Fibroblast of lung (primary cell): ENCODE measurements at regions not wholly inside any gene's neighbourhood (a gene's known extent, or its start where the extent isn't known, plus 50 kb on each side); places are given as distances from the start of the nearest gene placed in this dataset.

Source experiments
- DNase-seq, 2 donors: peaks; one replicate each; pipeline versions ENCODE4 v3.0.0 to v3.0.0-alpha.2; 2010; ENCODE audit warnings: low read depth in 2 of 2
- H2AFZ ChIP-seq: 2 replicates; pipeline ENCODE4 v1.5.1; 2012; ENCODE audit warnings: low read length, control low read depth, inconsistent platforms
- H3K27ac ChIP-seq: 2 replicates; pipeline ENCODE4 v1.5.1; 2011; ENCODE audit warnings: low read length, control low read depth; ENCODE audit not compliant: insufficient read depth
- H3K27me3 ChIP-seq: 2 replicates; pipeline ENCODE4 v1.5.1; 2011; ENCODE audit warnings: mild to moderate bottlenecking, low read length; ENCODE audit not compliant: control insufficient read depth, insufficient read depth
- H3K36me3 ChIP-seq: 2 replicates; pipeline ENCODE4 v1.5.1; 2011; ENCODE audit warnings: low read length; ENCODE audit not compliant: control insufficient read depth, insufficient read depth
- H3K4me1 ChIP-seq: 2 replicates; pipeline ENCODE4 v1.5.1; 2011; ENCODE audit warnings: low read length; ENCODE audit not compliant: control insufficient read depth, insufficient read depth; ENCODE audit errors: extremely low read depth
- H3K4me2 ChIP-seq: 2 replicates; pipeline ENCODE4 v1.5.1; 2011; ENCODE audit warnings: low read length, control low read depth; ENCODE audit not compliant: insufficient read depth; ENCODE audit errors: extremely low read depth
- H3K4me3 ChIP-seq, 4 experiments: fragments of 200-600 bp in 1 of 4; sonication (generic) in 1 of 4; replicated peaks in 1 of 4; 2 replicates each; pipeline ENCODE4 v1.5.1; 2011 to 2016; ENCODE audit warnings: low read length in 4 of 4, low read depth in 3 of 4, mild to moderate bottlenecking in 3 of 4, control low read depth in 2 of 4, inconsistent platforms in 1 of 4, mixed read lengths in 1 of 4; ENCODE audit not compliant: insufficient read depth in 1 of 4; ENCODE audit errors: control extremely low read depth in 1 of 4
- H3K79me2 ChIP-seq: 2 replicates; pipeline ENCODE4 v1.5.1; 2012; ENCODE audit warnings: mild to moderate bottlenecking, low read length, inconsistent platforms; ENCODE audit not compliant: control insufficient read depth, insufficient read depth
- H3K9ac ChIP-seq: 2 replicates; pipeline ENCODE4 v1.5.1; 2011; ENCODE audit warnings: mild to moderate bottlenecking, low read length, control low read depth; ENCODE audit not compliant: insufficient read depth
- H3K9me3 ChIP-seq: 2 replicates; pipeline ENCODE4 v1.5.1; 2012; ENCODE audit warnings: low read depth, low read length; ENCODE audit not compliant: control insufficient read depth, insufficient read depth
- H4K20me1 ChIP-seq: 2 replicates; pipeline ENCODE4 v1.5.1; 2011; ENCODE audit warnings: low read length; ENCODE audit not compliant: control insufficient read depth, insufficient read depth; ENCODE audit errors: extremely low read depth
- EZH2 ChIP-seq: IDR thresholded peaks from 2 replicates; pipeline ENCODE4 v1.5.1; 2012; ENCODE audit warnings: low read length, control low read depth, mild to moderate bottlenecking; ENCODE audit errors: missing control alignments
- TF ChIP-seq, protein P1 (sequence below), 2 donors: IDR thresholded peaks in 1 of 2; conservative IDR thresholded peaks in 1 of 2; 1 replicate in 1 of 2; 2 replicates in 1 of 2; pipeline ENCODE4 v1.5.1; 2011 to 2012; ENCODE audit warnings: low read length in 2 of 2, control low read depth in 1 of 2, inconsistent platforms in 1 of 2, low read depth in 1 of 2, mild to moderate bottlenecking in 1 of 2

DNA sequence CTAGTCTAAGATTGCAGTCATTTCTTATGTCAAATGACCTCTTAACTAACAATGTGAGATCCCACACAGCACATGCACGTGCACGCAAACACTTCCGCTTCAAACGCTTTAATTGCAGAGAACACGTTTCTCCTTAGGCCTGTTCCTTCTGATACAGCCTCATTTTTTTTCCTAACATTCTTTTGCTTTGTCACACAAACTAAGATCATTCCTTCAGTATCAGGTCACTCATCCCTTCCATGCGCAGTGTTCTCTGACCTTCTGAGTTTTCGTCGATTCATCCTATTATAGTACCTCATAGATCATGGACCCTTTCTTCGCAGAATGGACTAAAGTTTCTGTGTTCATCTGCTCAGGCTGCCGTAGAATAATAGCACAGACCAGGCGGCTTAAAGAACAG lies 327.1 kb upstream of the CDH19 start:
- no peak overlapping the region for H3K9ac ChIP-seq
- no peak overlapping the region for H2AFZ ChIP-seq
- no peaks in the 10 kb centered on the region for H3K79me2 ChIP-seq
- TF ChIP-seq, protein P1, sequence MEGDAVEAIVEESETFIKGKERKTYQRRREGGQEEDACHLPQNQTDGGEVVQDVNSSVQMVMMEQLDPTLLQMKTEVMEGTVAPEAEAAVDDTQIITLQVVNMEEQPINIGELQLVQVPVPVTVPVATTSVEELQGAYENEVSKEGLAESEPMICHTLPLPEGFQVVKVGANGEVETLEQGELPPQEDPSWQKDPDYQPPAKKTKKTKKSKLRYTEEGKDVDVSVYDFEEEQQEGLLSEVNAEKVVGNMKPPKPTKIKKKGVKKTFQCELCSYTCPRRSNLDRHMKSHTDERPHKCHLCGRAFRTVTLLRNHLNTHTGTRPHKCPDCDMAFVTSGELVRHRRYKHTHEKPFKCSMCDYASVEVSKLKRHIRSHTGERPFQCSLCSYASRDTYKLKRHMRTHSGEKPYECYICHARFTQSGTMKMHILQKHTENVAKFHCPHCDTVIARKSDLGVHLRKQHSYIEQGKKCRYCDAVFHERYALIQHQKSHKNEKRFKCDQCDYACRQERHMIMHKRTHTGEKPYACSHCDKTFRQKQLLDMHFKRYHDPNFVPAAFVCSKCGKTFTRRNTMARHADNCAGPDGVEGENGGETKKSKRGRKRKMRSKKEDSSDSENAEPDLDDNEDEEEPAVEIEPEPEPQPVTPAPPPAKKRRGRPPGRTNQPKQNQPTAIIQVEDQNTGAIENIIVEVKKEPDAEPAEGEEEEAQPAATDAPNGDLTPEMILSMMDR (conservative IDR thresholded peaks at IDR 0.05 in 1 of 2, IDR thresholded peaks at IDR 0.05 in 1 of 2; ENCODE audit: low read depth in 1 of 2, low read length in 2 of 2), result no peak
- TF ChIP-seq EZH2, result no peak
- H3K4me2 ChIP-seq, result no peak overlapping the region
- no peak overlapping the region for H3K4me3 ChIP-seq
- H3K4me1 ChIP-seq, result no peaks in the 10 kb centered on the region
- H3K9me3 ChIP-seq, result no peaks in the 10 kb centered on the region
- no peaks in the 10 kb centered on the region for H4K20me1 ChIP-seq
- H3K36me3 ChIP-seq, result no peaks in the 10 kb centered on the region
- no peak overlapping the region for H3K27ac ChIP-seq
- DNase-seq, result no peak
- H3K27me3 ChIP-seq, result no peaks in the 10 kb centered on the region

DNA sequence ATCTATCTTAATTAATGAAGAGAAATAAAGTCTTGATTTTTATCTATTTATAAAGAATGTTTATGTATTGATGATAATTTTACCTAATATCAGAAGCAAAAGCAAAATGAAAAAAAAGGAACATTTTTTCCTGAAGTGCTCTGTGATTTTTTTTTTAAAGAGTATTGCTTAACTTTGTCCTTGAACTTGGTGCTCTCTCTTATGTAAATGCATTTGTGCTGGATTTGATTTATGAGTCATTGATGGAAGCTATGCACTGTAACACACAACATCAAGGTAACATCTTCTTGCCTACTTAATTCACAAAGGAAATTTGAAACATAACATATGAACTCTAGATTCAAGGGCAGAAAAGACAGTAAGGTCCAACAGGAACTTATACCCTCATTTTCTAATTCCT lies 312.9 kb upstream of the CDH19 start:
- Histone ChIP-seq H3K27me3 (no peaks in the 10 kb centered on the region), H3K9me3 (no peaks in the 10 kb centered on the region), H3K79me2 (no peaks in the 10 kb centered on the region), H2AFZ (no peak overlapping the region), H3K4me1 (no peaks in the 10 kb centered on the region), H3K4me3 (no peak overlapping the region), H3K27ac (no peak overlapping the region), H3K4me2 (no peak overlapping the region), H4K20me1 (no peaks in the 10 kb centered on the region), H3K9ac (no peak overlapping the region), H3K36me3 (no peaks in the 10 kb centered on the region)
- TF ChIP-seq, protein P1 (conservative IDR thresholded peaks at IDR 0.05 in 1 of 2, IDR thresholded peaks at IDR 0.05 in 1 of 2; ENCODE audit: low read depth in 1 of 2, low read length in 2 of 2), result no peak
- no peak for TF ChIP-seq EZH2
- no peak for DNase-seq

DNA sequence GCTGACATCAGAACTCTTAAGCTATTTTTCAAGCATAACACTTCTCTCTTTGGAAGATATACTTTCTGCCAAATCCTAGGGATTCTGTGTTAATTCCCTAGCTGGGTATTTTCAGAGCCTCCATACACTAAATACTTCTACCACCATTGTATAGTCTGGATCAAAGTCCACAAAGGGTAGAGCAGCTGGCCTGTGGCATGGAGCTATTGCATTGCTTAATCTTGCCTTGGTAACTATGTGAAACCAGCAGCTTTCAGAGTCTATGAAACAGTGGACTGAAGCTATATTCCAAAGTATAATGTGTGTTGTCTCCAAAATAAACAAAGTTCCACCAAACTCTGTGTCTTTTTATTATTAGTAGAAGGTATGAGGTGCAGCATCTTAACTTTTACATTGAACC lies 296.9 kb upstream of the CDH19 start:
- no peak for DNase-seq
- Histone ChIP-seq H3K4me2 (no peak overlapping the region), H3K4me3 (no peak overlapping the region), H3K4me1 (no peaks in the 10 kb centered on the region), H3K27ac (no peak overlapping the region), H3K36me3 (no peaks in the 10 kb centered on the region), H4K20me1 (no peaks in the 10 kb centered on the region), H3K79me2 (no peaks in the 10 kb centered on the region), H3K9me3 (no peaks in the 10 kb centered on the region), H2AFZ (no peak overlapping the region), H3K9ac (no peak overlapping the region), H3K27me3 (no peaks in the 10 kb centered on the region)
- no peak for TF ChIP-seq EZH2
- TF ChIP-seq, protein P1 (conservative IDR thresholded peaks at IDR 0.05 in 1 of 2, IDR thresholded peaks at IDR 0.05 in 1 of 2; ENCODE audit: low read depth in 1 of 2, low read length in 2 of 2), result no peak
